Hematopoietic multipotent progenitor cell treated with erythropoietin and hydrocortisone succinate and interleukin-3 and kit ligand, for 15 days (in vitro differentiated cells): ENCODE measurements at regions not wholly inside any gene's neighbourhood (a gene's known extent, or its start where the extent isn't known, plus 50 kb on each side); places are given as distances from the start of the nearest gene placed in this dataset.

Experiments
- DNase-seq: peaks from one replicate; pipeline ENCODE4 v3.0.0-alpha.2; 2015; ENCODE audit warnings: low spot score

- no peak for DNase-seq
Measured at GRCh38 chr3:28738425-28738824, 389.8 kb upstream of the AZI2 start.

- no peak for DNase-seq
Measured at GRCh38 chr3:28739647-28740046, 391.0 kb upstream of the AZI2 start.

- no peak for DNase-seq
Measured at GRCh38 chr3:28743271-28743670, 394.6 kb upstream of the AZI2 start.

- DNase-seq: no peak
Measured at GRCh38 chr3:28743831-28744230, 395.2 kb upstream of the AZI2 start.

GRCh38 chr3:28745436-28745835, 396.8 kb upstream of the AZI2 start:
- DNase-seq: no peak

GRCh38 chr3:28745916-28746617, 397.4 kb upstream of the AZI2 start:
- DNase-seq: no peak

- no peak for DNase-seq
Measured at GRCh38 chr3:28746990-28747389, 398.4 kb upstream of the AZI2 start.

- no peak for DNase-seq
Measured at GRCh38 chr3:28751864-28752263, 403.2 kb upstream of the AZI2 start.

- DNase-seq: no peak
Measured at GRCh38 chr3:28752290-28752689, 403.7 kb upstream of the AZI2 start.

- no peak for DNase-seq
Measured at GRCh38 chr3:28756056-28756455, 407.4 kb upstream of the AZI2 start.

- no peak for DNase-seq
Measured at GRCh38 chr3:28758115-28758514, 409.5 kb upstream of the AZI2 start.

GRCh38 chr3:28761375-28761774, 412.8 kb upstream of the AZI2 start:
- no peak for DNase-seq

- no peak for DNase-seq
Measured at GRCh38 chr3:28765194-28765593, 416.6 kb upstream of the AZI2 start.

- DNase-seq: no peak
Measured at GRCh38 chr3:28768439-28768838, 419.8 kb upstream of the AZI2 start.

GRCh38 chr3:28777806-28778475, 429.3 kb upstream of the AZI2 start:
- no peak for DNase-seq

- no peak for DNase-seq
Measured at GRCh38 chr3:28780480-28780879, 431.9 kb upstream of the AZI2 start.

GRCh38 chr3:28781053-28781452, 432.4 kb upstream of the AZI2 start:
- DNase-seq: no peak

GRCh38 chr3:28786446-28786845, 437.8 kb upstream of the AZI2 start:
- DNase-seq: no peak

- DNase-seq: no peak
Measured at GRCh38 chr3:28788571-28788970, 439.9 kb upstream of the AZI2 start.

- no peak for DNase-seq
Measured at GRCh38 chr3:28791713-28792255, 443.2 kb upstream of the AZI2 start.

- no peak for DNase-seq
Measured at GRCh38 chr3:28792604-28793003, 444.0 kb upstream of the AZI2 start.

GRCh38 chr3:28799084-28799483, 450.5 kb upstream of the AZI2 start:
- no peak for DNase-seq

GRCh38 chr3:28800203-28800602, 451.6 kb upstream of the AZI2 start:
- no peak for DNase-seq

- DNase-seq: no peak
Measured at GRCh38 chr3:28808068-28808467, 459.4 kb upstream of the AZI2 start.
